HEK293 (cell line): ENCODE measurements at regions not wholly inside any gene's neighbourhood (a gene's known extent, or its start where the extent isn't known, plus 50 kb on each side); places are given as distances from the start of the nearest gene placed in this dataset.

Source experiments
- SALL2 ChIP-seq: fragments of 450-650 bp; formaldehyde crosslinking; IDR thresholded peaks from 2 replicates; pipeline ENCODE4 v1.5.0; 2017; ENCODE audit warnings: missing biosample characterization, mild to moderate bottlenecking, missing genetic modification characterization, borderline replicate concordance
- SETDB1 ChIP-seq: IDR thresholded peaks from one replicate; pipeline ENCODE4 v1.6.1; 2017; ENCODE audit warnings: mild to moderate bottlenecking, low read length, moderate library complexity, mixed read lengths; ENCODE audit not compliant: insufficient read length
- YY1 ChIP-seq: fragments of 450-650 bp; formaldehyde crosslinking; IDR thresholded peaks from 2 replicates; pipeline ENCODE4 v1.5.1; 2018; ENCODE audit warnings: missing biosample characterization, missing genetic modification characterization
- ZBTB1 ChIP-seq: fragments of 450-650 bp; formaldehyde crosslinking; IDR thresholded peaks from 2 replicates; pipeline ENCODE4 v1.5.1; 2016; ENCODE audit warnings: missing biosample characterization, missing genetic modification characterization
- ZBTB48 ChIP-seq: fragments of 450-650 bp; formaldehyde crosslinking; IDR thresholded peaks from 2 replicates; pipeline ENCODE4 v1.5.1; 2016; ENCODE audit warnings: missing biosample characterization, missing genetic modification characterization
- ZNF121 ChIP-seq: fragments of 450-650 bp; formaldehyde crosslinking; IDR thresholded peaks from 2 replicates; pipeline ENCODE4 v1.5.1; 2016; ENCODE audit warnings: missing biosample characterization, missing genetic modification characterization
- ZNF133 ChIP-seq: fragments of 450-650 bp; formaldehyde crosslinking; IDR thresholded peaks from 2 replicates; pipeline ENCODE4 v1.5.1; 2016; ENCODE audit warnings: missing biosample characterization, missing genetic modification characterization
- ZNF146 ChIP-seq: fragments of 450-650 bp; formaldehyde crosslinking; IDR thresholded peaks from 2 replicates; pipeline ENCODE4 v1.5.1; 2016; ENCODE audit warnings: missing biosample characterization, missing genetic modification characterization
- ZNF169 ChIP-seq: fragments of 450-650 bp; formaldehyde crosslinking; IDR thresholded peaks from 2 replicates; pipeline ENCODE4 v1.5.1; 2016; ENCODE audit warnings: missing biosample characterization, missing genetic modification characterization
- ZNF23 ChIP-seq: fragments of 450-650 bp; formaldehyde crosslinking; IDR thresholded peaks from 2 replicates; pipeline ENCODE4 v1.5.1; 2016; ENCODE audit warnings: missing biosample characterization, missing genetic modification characterization, borderline replicate concordance
- TF ChIP-seq, protein P1 (sequence below): fragments of 450-650 bp; formaldehyde crosslinking; IDR thresholded peaks from 2 replicates; pipeline ENCODE4 v1.5.1; 2016; ENCODE audit warnings: missing biosample characterization, missing genetic modification characterization
- TF ChIP-seq, protein P2 (sequence below): fragments of 450-650 bp; formaldehyde crosslinking; IDR thresholded peaks from 2 replicates; pipeline ENCODE4 v1.5.1; 2016; ENCODE audit warnings: missing biosample characterization, missing genetic modification characterization

DNA sequence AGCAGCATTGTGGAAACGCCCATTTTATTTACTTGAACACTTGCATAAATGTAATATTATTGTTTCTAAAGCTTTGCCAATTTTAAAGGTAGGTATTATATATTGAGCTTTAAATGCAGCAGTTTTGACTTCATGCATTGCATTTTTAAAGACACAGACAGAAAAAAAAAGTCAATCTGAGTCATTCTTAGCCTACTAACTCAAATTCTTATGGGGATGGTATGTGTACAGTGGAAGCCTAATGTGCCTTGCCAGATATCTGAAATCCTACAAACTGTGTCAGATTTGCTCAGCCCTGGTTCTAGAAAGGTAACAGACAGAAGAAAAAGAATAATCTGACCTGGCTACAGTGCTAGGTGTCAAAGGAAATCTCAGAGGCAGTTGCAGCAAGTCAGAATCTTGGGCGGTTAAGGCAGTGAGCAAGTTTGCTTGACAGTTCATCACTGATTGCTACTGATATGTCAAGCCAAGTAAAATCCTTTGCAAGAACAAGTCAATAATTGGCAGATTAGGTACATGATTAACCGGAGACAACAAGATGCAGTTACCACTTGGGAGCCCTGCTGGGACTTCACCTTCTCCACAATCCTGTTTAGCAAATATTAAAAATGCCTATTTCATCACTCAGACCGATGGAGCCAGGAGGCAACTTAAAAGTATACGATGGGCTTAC lies 224.8 kb upstream of the WWC1 start:
- TF ChIP-seq ZBTB48 (no peak), YY1 (tag by site-specific recombination) (no peak), ZNF121 (tag by site-specific recombination) (no peak), ZNF146 (tag by site-specific recombination) (no peak), ZNF23 (tag by site-specific recombination) (no peak), ZNF169 (tag by site-specific recombination) (no peak), ZBTB1 (tag by site-specific recombination) (no peak), SETDB1 (no peak), ZNF133 (tag by site-specific recombination) (no peak), SALL2 (tag by site-specific recombination) (no peak)
- TF ChIP-seq, protein P1, sequence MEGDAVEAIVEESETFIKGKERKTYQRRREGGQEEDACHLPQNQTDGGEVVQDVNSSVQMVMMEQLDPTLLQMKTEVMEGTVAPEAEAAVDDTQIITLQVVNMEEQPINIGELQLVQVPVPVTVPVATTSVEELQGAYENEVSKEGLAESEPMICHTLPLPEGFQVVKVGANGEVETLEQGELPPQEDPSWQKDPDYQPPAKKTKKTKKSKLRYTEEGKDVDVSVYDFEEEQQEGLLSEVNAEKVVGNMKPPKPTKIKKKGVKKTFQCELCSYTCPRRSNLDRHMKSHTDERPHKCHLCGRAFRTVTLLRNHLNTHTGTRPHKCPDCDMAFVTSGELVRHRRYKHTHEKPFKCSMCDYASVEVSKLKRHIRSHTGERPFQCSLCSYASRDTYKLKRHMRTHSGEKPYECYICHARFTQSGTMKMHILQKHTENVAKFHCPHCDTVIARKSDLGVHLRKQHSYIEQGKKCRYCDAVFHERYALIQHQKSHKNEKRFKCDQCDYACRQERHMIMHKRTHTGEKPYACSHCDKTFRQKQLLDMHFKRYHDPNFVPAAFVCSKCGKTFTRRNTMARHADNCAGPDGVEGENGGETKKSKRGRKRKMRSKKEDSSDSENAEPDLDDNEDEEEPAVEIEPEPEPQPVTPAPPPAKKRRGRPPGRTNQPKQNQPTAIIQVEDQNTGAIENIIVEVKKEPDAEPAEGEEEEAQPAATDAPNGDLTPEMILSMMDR (tag by site-specific recombination), result no peak
- TF ChIP-seq, protein P2, sequence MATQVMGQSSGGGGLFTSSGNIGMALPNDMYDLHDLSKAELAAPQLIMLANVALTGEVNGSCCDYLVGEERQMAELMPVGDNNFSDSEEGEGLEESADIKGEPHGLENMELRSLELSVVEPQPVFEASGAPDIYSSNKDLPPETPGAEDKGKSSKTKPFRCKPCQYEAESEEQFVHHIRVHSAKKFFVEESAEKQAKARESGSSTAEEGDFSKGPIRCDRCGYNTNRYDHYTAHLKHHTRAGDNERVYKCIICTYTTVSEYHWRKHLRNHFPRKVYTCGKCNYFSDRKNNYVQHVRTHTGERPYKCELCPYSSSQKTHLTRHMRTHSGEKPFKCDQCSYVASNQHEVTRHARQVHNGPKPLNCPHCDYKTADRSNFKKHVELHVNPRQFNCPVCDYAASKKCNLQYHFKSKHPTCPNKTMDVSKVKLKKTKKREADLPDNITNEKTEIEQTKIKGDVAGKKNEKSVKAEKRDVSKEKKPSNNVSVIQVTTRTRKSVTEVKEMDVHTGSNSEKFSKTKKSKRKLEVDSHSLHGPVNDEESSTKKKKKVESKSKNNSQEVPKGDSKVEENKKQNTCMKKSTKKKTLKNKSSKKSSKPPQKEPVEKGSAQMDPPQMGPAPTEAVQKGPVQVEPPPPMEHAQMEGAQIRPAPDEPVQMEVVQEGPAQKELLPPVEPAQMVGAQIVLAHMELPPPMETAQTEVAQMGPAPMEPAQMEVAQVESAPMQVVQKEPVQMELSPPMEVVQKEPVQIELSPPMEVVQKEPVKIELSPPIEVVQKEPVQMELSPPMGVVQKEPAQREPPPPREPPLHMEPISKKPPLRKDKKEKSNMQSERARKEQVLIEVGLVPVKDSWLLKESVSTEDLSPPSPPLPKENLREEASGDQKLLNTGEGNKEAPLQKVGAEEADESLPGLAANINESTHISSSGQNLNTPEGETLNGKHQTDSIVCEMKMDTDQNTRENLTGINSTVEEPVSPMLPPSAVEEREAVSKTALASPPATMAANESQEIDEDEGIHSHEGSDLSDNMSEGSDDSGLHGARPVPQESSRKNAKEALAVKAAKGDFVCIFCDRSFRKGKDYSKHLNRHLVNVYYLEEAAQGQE, result no peak
